ENCODE measurements at regions not wholly inside any gene's neighbourhood (a gene's known extent, or its start where the extent isn't known, plus 50 kb on each side); places are given as distances from the start of the nearest gene placed in this dataset.

DNA sequence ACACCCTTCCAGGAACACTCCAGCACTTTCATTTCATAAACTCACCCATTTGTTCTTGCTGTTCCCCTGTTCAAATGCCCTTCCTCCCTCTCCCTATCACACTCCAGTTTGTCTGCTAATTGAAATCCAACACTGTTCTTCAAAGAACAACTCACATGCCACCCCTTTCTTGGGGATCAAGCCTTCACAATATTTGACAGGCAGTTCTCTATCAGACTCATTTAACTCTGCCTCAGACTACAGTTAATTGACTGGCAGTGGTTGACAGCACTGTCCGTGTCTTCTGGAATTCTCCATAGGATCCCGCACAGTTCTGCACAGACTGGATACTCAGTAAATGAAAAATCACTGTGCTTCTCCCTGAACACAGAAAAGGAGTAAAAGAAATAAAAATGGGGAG, 87.8 kb downstream of the PMP22 start:
- DNase-seq, result no peak

- DNase-seq, result no peak
These were observed 89.8 kb downstream of the PMP22 start for GRCh38 chr17:15175356-15175755.

DNA sequence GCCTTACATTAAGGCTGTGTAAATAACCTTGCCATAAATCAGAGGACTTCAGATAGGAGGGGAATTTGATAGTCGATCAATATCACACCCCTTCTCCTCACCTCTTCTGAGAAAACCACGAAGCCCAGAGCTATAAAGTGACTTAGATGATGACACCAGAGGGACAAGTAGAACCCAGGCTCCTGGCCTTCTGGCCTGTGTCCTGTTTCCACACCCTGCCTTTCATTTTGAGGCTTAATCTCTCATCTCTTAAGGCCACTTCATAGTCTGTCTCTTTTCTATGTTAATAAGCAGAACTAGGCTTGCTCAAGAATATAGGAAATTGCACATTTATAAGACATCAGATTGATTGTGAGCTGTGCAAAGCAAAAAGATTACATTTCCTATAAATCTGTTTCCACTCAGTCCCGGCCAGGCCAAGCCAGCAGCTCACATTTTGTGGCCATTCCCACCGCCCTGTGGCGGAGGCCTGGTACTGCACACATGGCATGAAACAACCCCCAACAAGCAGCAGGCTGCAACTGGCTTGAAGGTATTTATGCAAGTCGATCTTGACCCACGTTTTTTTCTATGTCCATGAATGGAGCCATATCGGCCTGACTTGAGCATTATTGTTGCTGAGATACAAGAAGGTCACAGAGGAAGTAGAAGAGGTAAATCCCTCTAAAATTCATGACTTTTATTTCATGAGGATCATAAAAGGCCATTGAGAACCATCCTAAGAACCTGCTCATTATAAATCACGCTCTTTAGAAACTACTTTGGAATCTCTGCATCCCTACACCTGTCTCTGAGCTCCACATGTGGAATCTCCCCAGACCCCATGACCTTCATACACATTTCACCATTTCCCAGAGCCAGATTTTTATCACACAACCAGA, 93.7 kb downstream of the PMP22 start:
- DNase-seq, result no peak

DNA sequence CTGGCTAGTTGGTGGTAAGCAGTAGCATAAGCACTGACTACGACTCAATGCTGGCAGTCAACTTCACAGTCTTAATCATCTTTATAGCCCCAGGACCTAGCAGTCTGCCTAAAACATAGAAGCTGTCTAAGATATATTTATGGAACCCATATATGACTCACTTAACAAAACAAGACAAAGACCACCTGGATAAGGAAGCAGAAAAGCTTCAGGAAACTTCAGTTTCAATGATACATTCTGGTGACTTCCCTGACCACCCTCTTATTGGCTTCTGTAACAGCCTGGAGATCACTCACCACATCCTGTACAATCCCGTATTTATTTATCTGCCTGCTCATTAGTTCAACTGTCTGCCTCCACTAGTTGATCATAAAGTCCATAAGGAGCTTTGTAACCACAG, 95.5 kb downstream of the PMP22 start:
- no peak for DNase-seq

GRCh38 chr17:15168379-15168778, 96.7 kb downstream of the PMP22 start:
- no peak for DNase-seq

DNA sequence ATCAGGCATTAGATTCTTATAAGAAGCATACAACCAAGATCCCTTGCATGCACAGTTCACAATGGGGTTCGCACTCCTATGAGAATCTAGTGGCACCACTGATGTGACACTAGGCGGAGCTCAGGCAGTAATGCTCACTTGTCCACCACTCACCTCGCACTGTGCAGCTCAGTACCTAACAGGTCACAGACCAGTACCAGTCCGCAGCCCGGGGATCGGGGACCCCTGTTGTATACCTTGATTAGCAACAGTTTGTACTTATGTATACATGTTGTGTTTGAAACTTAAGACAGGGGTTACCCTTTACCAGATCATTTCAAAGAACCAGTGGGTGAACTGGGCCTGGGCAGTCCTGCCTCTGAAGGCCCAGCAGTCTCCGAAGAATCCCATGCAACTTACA, 103.7 kb downstream of the PMP22 start:
- DNase-seq, result no peak

- no peak for DNase-seq
These were observed 108.1 kb downstream of the PMP22 start for GRCh38 chr17:15157051-15157450.

- no peak for DNase-seq
These were observed 110.5 kb downstream of the PMP22 start for GRCh38 chr17:15154618-15155017.

DNA sequence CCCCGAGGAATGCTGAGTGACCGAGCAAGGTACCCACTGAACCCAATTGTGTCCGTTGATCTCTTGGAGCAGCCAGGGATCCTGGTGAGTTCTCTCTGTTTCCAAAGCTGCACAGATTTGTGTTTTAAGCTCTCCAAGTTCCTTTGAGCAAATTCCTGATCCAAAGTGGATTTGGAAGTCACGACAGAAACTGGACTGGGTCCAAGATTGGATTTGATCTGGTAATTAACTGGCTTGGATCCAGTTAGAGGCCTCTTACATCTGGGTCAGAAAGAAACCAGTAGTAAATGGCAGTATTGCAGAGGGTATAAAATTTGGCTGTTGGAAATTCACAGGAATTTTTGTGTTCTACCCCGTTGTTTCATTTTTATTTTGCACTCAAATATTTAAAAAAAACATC, 119.5 kb downstream of the PMP22 start:
- DNase-seq, result no peak

DNA sequence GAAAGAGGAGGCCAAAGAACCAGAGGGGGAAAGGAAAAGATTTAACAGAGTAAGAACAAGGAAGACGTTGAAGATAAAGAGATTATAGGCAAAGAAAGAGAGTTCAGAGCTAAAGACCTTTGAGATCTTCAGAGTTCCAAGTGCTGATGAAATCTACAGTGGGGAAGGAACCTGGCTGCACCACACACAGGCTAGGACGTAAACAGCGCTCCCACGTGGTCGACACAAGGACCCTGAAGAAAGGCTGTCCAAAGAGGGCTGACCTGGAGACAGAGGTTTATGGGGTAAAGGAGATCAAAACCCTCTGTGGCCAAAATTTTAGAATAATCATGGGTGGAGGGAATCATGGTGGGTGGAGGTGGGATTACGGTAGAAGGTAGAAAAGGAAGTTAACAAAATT, 121.6 kb downstream of the PMP22 start:
- no peak for DNase-seq

DNA sequence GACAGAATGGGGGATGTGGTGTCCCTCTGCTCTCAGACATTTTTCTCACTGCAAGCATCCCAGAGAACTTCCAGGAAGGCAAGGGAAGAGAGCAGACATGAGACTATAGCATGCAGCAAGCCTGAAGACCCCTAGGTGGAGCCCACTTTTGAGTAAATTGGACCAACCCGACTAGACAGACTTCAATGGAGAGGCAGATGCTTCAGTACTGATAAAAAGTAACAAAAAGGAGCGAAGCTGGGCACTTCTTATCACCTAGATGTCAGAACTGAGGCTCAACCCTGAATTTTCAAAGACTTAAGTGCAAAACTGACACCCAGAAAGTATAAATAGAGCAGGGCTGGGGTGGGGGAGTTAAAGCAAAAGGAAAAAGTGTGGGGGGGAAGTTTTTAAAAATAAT, 130.8 kb downstream of the PMP22 start:
- no peak for DNase-seq

DNA sequence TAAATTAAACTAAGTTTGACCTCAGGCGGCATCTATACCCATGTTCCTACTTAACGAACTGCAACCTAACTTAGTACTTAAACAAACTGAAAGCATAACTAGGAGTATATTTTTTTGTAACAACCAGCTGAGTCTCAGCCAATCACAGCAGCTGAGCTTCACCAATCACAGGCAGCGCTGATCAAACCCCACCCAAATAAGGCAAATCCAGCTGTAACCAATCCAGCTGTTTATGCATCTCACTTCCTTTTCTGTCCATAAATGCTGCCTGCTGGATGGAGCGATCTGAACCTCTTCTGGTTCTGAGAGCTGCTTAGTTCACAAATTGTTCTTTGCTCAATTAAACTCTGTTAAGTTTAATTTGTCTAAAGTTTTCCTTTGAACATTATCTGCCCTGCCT, 131.3 kb downstream of the PMP22 start:
- DNase-seq, result no peak

DNA sequence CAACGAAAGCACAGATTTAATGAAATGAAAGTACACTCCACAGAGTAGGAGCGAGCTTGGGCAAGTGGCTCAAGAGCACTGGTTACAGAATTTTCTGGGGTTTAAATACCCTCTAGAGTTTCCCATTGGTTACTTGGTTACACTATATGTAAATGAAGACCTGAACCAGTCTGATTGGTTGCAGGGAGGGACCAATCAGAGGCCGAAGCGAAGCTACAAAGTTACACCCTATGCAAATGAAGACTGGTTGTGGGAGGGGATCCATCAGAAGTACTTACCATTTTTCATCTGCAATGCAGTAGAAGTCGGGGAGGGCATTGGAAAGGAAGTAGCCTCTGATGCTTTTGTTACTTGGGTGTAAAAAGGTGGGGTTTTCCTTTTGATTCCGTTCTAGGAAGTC, 132.0 kb downstream of the PMP22 start:
- no peak for DNase-seq

DNA sequence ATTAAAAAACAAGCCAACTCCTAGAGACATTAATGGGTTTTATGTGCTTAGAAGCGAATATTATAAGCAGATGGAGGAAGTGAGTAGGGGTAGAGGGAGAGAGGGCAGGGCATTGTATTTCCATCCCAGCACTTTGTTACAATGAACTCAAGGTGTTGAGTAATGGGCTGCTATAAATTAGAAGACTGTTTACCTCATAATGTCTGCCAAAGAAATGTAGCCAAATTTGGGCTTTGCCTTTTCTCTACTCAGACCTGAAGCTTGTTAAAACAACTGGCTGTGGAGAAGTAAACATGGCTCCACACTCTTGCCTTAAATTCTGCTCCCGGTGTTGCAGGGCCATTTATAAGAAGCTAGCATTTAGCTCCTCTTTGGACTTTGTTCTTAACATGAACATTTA, 134.7 kb downstream of the PMP22 start:
- no peak for DNase-seq

DNA sequence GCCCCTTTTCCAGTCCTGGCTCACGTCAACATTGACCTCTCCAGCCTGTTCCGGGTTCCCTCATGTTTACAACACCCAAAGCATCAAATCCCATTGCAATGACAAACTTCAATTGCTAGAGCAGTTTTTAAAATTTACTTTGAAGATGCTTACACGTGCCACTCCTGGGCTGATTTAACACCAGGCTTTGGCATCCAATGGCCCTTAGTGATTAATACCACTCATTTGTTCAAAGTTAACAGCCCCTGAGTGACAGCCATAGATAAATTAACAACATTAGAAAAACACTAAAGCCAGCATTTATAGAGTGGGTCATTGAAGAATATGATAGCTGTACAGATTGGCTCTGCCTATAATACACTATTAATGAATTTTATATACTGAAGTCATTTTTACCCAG, 135.1 kb downstream of the PMP22 start:
- no peak for DNase-seq

DNA sequence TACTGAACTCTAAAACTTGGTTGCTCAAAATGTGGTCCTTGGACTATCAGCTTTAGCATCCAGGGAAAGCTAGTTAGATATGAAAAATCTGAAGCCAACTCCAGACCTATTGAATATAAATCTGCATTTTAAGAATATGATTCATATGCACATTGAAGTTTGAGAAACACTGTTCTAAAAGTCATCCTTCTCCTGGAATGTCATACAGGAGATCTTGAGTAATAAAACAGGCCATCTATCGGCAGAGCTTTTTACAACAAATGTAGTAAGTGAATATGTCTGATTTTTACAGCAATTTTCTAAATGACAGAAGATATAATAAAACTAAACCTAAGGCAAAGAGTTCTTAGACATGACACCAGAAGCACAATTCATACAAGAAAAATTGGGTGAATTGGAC, 140.4 kb downstream of the PMP22 start:
- DNase-seq, result no peak

DNA sequence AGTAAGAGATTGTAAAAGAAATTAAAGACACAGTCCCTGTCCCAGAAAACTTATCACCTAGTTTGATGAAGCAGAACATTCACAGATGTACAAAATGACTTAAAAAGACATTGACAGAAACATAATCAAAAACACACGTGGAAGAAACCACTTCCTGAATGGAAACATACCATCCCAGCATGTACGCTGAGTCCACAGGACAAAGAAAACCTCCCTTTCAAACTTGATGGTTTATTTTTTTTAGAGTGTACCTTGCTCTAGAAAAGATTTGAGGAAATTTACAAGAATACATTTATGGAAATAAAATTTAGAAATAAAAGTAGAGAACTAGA, 140.9 kb downstream of the PMP22 start:
- DNase-seq, result no peak

DNA sequence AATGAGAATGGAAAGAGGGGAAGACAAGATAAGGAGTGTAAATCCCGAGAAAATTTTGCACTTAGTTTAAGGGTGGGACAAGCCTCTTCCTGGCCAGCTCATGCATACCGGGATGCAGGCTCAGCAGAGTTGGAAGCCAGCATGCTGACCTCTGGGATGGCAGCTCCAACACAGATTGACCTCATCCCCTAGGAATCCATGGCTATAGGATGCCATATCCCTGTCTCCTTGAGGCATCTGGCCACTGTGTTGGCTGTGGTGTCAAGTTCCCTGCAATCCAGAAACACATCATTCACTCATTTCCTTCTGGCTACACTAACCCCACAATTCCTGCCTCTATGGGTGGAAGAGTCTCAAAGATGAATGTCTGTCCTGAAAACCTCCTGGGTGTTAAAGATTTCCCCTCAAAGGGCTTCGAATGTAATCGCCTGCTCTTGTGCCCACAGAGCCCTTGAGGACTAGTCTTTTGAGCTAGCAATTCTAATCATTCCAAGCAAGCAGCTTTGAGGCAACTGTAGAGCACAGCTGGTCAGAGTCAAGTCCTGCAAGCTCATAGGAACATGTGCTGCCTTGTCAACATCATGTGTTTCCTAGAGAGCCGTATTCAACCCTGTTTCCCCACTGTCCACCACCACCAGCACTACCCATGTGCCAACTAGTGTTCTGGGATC, 141.4 kb downstream of the PMP22 start:
- DNase-seq, result no peak

DNA sequence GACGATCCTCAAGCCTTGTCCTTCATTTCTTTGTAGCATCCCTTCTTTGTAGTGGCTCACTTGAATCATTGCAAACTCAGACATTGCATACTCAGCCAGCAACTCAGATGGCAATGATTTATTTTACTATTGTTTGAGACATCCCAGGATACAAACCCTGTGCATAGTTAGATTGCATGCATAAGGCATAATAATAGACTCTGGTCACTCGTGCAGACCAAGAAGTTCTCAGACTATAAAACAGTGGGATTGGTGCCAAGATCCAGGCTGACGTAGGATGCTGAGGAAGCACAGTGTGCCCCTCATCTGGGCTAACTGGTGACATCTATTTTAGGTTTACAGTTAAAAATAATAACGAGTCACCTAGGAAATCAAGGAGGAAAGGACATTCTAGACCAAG, 142.3 kb downstream of the PMP22 start:
- no peak for DNase-seq

- no peak for DNase-seq
These were observed 143.7 kb downstream of the PMP22 start for GRCh38 chr17:15121426-15121825.

DNA sequence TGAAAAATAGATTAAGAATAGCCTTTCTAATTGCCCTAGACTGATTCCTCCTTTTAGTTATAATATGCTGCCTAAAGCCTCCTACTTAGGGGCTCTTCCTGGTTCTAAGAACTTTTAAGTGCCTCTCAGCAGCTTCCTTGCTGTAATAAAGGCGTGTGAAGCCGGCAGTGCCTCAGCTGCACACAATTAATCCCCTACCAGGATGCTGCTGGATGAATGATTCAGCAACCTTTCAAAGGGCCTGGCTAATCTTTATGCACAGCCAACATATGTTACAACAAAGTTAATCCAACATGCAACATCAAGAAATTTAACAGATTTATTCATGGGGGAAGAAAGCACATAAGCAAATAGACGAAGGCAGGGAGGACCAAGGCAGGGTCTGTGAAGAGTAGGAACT, 145.2 kb downstream of the PMP22 start:
- no peak for DNase-seq

DNA sequence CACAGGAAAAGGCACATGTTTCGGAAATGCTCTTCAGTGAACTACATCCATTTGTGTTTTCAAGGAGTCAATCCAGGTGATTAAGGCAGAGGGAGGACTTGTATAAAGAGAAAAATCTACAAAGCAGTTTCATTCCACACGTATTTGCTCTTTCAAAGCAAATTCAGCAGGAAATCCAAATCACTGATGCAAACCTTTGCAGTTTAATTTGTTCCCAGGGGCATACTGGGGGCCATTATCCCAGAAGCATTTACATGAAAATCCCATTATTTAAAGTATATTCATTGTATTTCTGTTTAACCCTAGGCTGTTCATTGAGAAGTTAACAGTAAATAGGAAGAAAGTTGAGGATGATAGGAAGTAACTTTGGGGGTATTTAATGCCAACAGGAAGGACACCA, 147.9 kb downstream of the PMP22 start:
- no peak for DNase-seq

DNA sequence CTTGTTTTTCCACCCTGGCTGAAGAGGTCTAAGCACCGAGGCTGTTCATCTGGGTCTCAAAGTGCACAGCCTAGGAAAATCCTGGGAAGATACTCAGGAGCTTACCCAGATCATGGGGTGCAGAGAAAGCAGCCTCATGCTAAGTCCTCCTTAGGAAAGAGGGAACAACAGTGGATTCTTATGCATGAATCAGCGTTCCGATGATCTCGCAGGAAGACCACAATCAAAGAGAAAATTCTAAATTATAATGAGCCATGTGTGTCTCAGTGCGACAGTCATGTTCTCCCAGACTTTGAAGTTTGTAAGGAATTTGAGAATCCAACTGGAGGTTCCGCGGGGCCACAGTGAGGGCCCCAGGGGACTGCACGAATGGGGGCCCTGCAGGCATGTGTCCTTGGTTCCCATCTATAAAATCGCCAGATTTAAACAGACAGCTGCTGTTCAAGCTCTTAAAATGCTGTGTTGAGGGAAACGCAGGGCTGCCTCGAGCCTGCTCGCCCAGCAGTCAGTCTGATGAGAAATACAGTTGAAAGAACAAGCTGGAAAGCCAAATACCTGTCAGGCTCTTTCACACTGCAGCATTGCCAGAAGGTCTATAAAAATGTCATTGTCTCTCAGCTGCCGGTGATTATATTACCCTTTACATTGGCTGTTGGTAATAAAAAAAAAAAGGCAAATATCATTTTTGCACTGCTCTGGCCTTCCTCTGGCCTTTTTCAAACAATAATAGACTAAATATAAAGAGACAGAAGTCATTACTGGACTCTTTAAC, 152.1 kb downstream of the PMP22 start:
- DNase-seq, result no peak

- no peak for DNase-seq
These were observed 155.5 kb downstream of the PMP22 start for GRCh38 chr17:15109608-15110007.
